K562 (cell line): ENCODE measurements at regions not wholly inside any gene's neighbourhood (a gene's known extent, or its start where the extent isn't known, plus 50 kb on each side); places are given as distances from the start of the nearest gene placed in this dataset.

Source experiments
- ATAC-seq: fragments of 200-7000 bp; cut with Tn5 transposase; 3 replicates; pipeline ENCODE4 v1.9.1; 2020; ENCODE audit warnings: moderate library complexity
- BruUV-seq: library from RNA; stranded (reverse); fragments of 400-500 nt; replicated peaks from 2 replicates; lab custom pipeline; 2021; lab: Mats Ljungman, UMichigan
- CTCF ChIA-PET: fragments of 300-600 bp; formaldehyde crosslinking; extraction: SDS; loops from one replicate; lab custom pipeline; 2021; ENCODE audit warnings: low intra/inter-chr PET ratio; lab: Yijun Ruan, JAX
- POLR2A ChIA-PET: fragments of 300-600, 350-650 bp; sonication (Branson Sonifier 250); formaldehyde crosslinking; extraction: SDS; loops from one replicate; lab custom pipeline; 2021; ENCODE audit warnings: antibody characterized with exemption, inconsistent platforms; lab: Yijun Ruan, JAX
- DNase-seq, 4 experiments: peaks; one replicate each; pipeline versions ENCODE4 v3.0.0 to v3.0.0-alpha.2; 2011 to 2018; ENCODE audit warnings: low spot score in 3 of 4, mixed read lengths in 3 of 4; ENCODE audit errors: extremely low read depth in 1 of 4
- FAIRE-seq: peaks from 2 replicates; lab custom pipeline; 2011; peaks lifted over from hg19 to GRCh38; lab: Jason Lieb, UNC
- H2AFZ ChIP-seq: 2 replicates; pipeline ENCODE4 v1.6.0; 2011; ENCODE audit warnings: low read depth, low read length, control low read depth, inconsistent platforms
- H3K27ac ChIP-seq: fragments of 200-600 bp; 3 replicates; pipeline ENCODE4 v1.8.0; 2011; ENCODE audit warnings: low read depth, mild to moderate bottlenecking, control low read depth, inconsistent platforms, low read length, moderate library complexity, mixed read lengths; ENCODE audit errors: extremely low read depth
- H3K27me3 ChIP-seq, 2 experiments: fragments of 300-600 bp in 1 of 2; 2 replicates in 1 of 2; 3 replicates in 1 of 2; pipeline versions ENCODE4 v1.6.0 to v1.8.0; 2011; ENCODE audit warnings: inconsistent platforms in 2 of 2, low read length in 2 of 2, mild to moderate bottlenecking in 1 of 2, mixed read lengths in 1 of 2, moderate library complexity in 1 of 2; ENCODE audit not compliant: control insufficient read depth in 2 of 2, insufficient read depth in 2 of 2
- H3K36me3 ChIP-seq: fragments of 300-600 bp; 3 replicates; pipeline ENCODE4 v1.8.0; 2011; ENCODE audit warnings: mild to moderate bottlenecking, low read length, inconsistent platforms; ENCODE audit not compliant: control insufficient read depth, insufficient read depth
- H3K4me1 ChIP-seq, 2 experiments: fragments of 200-600 bp in 1 of 2; replicated peaks in 1 of 2; 2 replicates in 1 of 2; 3 replicates in 1 of 2; pipeline versions ENCODE4 v1.5.1 to v1.8.0; 2011; ENCODE audit warnings: inconsistent platforms in 2 of 2, low read length in 2 of 2, mild to moderate bottlenecking in 1 of 2, mixed read lengths in 1 of 2, moderate library complexity in 1 of 2; ENCODE audit not compliant: control insufficient read depth in 2 of 2, insufficient read depth in 2 of 2
- H3K4me2 ChIP-seq: 2 replicates; pipeline ENCODE4 v1.6.1; 2011; ENCODE audit warnings: low read length, control low read depth, inconsistent platforms, mixed read lengths; ENCODE audit not compliant: insufficient read depth
- H3K4me3 ChIP-seq: fragments of 200-600 bp; sonication (generic), shearing (Covaris generic); 2 replicates; pipeline ENCODE4 v1.5.1; 2016; ENCODE audit warnings: control low read depth, inconsistent platforms
- H3K79me2 ChIP-seq: fragments of 200-600 bp; 3 replicates; pipeline ENCODE4 v1.8.0; 2011; ENCODE audit warnings: low read length, inconsistent platforms; ENCODE audit not compliant: control insufficient read depth, insufficient read depth
- H3K9ac ChIP-seq, 2 experiments: 2 replicates each; pipeline versions ENCODE4 v1.6.0 to v1.6.1; 2011; ENCODE audit warnings: low read depth in 2 of 2, low read length in 2 of 2, control low read depth in 1 of 2, inconsistent platforms in 1 of 2, mild to moderate bottlenecking in 1 of 2, mixed read lengths in 1 of 2; ENCODE audit not compliant: insufficient read depth in 1 of 2
- H3K9me1 ChIP-seq: one replicate; pipeline ENCODE4 v1.6.0; 2011; ENCODE audit warnings: inconsistent platforms, mild to moderate bottlenecking, low read length, moderate library complexity; ENCODE audit not compliant: control insufficient read depth, insufficient read depth
- H3K9me3 ChIP-seq: replicated peaks from 2 replicates; pipeline ENCODE4 v1.5.1; 2011; ENCODE audit warnings: low read depth, low read length, inconsistent platforms; ENCODE audit not compliant: control insufficient read depth, insufficient read depth
- H4K20me1 ChIP-seq: replicated peaks from 2 replicates; pipeline ENCODE4 v1.6.1; 2011; ENCODE audit warnings: low read length, inconsistent platforms, mixed read lengths; ENCODE audit not compliant: control insufficient read depth, insufficient read depth
- ASH1L ChIP-seq: fragments of 450-650 bp; IDR thresholded peaks from 2 replicates; pipeline ENCODE4 v1.6.1; 2018; ENCODE audit warnings: borderline replicate concordance, mild to moderate bottlenecking, low read depth; ENCODE audit not compliant: partially characterized antibody
- BMI1 ChIP-seq: fragments of 150-350 bp; IDR thresholded peaks from 2 replicates; pipeline ENCODE4 v1.6.1; 2014; ENCODE audit warnings: low read length
- DMBX1 ChIP-seq: fragments of 250-450 bp; sonication (Bioruptor Pico); IDR thresholded peaks from 2 replicates; pipeline ENCODE4 v1.8.0; 2022; ENCODE audit warnings: inconsistent platforms, mild to moderate bottlenecking, moderate library complexity, borderline replicate concordance
- EGR1 ChIP-seq: fragments of 450-650 bp; conservative IDR thresholded peaks from 2 replicates; pipeline ENCODE4 v1.6.1; 2017; ENCODE audit warnings: mild to moderate bottlenecking
- EP400 ChIP-seq: fragments of 450-650 bp; IDR thresholded peaks from 2 replicates; pipeline ENCODE4 v1.6.1; 2017; ENCODE audit warnings: antibody characterized with exemption, mild to moderate bottlenecking, moderate library complexity
- HINFP ChIP-seq: fragments of 450-650 bp; conservative IDR thresholded peaks from 2 replicates; pipeline ENCODE4 v1.6.1; 2016; ENCODE audit warnings: missing genetic modification characterization, low read depth, mild to moderate bottlenecking, control low read depth, missing compliant biosample characterization
- HMG20A ChIP-seq: fragments of 450-650 bp; formaldehyde crosslinking; conservative IDR thresholded peaks from 2 replicates; pipeline ENCODE4 v1.4.0; 2020; ENCODE audit warnings: mild to moderate bottlenecking, mixed read lengths
- HNRNPH1 ChIP-seq: fragments of 200-400 bp; formaldehyde crosslinking; optimal IDR thresholded peaks from 2 replicates; pipeline ENCODE3; 2017; ENCODE audit warnings: low read depth, mild to moderate bottlenecking, low read length, moderate library complexity
- POLR2AphosphoS5 ChIP-seq: IDR thresholded peaks from 2 replicates; pipeline ENCODE4 v1.6.1; 2011; ENCODE audit warnings: mild to moderate bottlenecking, low read depth, low read length, moderate library complexity; ENCODE audit not compliant: control insufficient read depth, insufficient read depth
- SIN3B ChIP-seq: fragments of 450-650 bp; IDR thresholded peaks from 2 replicates; pipeline ENCODE4 v1.6.1; 2017; ENCODE audit warnings: low read depth, mild to moderate bottlenecking, moderate library complexity
- ZBTB1 ChIP-seq: sonication (generic); formaldehyde crosslinking; IDR thresholded peaks from 2 replicates; pipeline ENCODE4 v1.8.1; 2023; ENCODE audit warnings: missing genetic modification reagents, low read depth, mild to moderate bottlenecking, borderline replicate concordance
- ZC3H4 ChIP-seq: sonication (generic); formaldehyde crosslinking; IDR thresholded peaks from 2 replicates; pipeline ENCODE4 v1.9.0; 2021; ENCODE audit warnings: missing genetic modification reagents, borderline replicate concordance
- ZNF76 ChIP-seq: fragments of 250-450 bp; sonication (Bioruptor Pico); IDR thresholded peaks from 2 replicates; pipeline ENCODE4 v1.4.0; 2020; ENCODE audit warnings: mild to moderate bottlenecking, moderate library complexity, borderline replicate concordance
- ZNF77 ChIP-seq: fragments of 250-450 bp; sonication (Bioruptor Pico); IDR thresholded peaks from 2 replicates; pipeline ENCODE4 v1.5.0; 2020
- ZNF79 ChIP-seq: fragments of 250-450 bp; sonication (Bioruptor Pico); IDR thresholded peaks from 2 replicates; pipeline ENCODE4 v1.4.0; 2020; ENCODE audit warnings: low read depth, mild to moderate bottlenecking, moderate library complexity
- WGBS: fragments of 100-300 bp; shearing (Covaris generic); methylation state at CpG from one replicate; pipeline ENCODE4 v1.1.6; 2016; ENCODE audit warnings: low coverage, mixed read lengths; ENCODE audit not compliant: insufficient coverage; ENCODE audit errors: missing lambda C conversion rate; 5-methylcytosine and 5-hydroxymethylcytosine counted together
- in situ Hi-C: fragments of 300-500 bp; cut with MboI; formaldehyde crosslinking; loops from 4 replicates; pipeline ENCODE4 v1.15.0; 2018; ENCODE audit warnings: inconsistent platforms, mixed read lengths
- intact Hi-C: fragments of 100-400 bp; cut with micrococcal nuclease; formaldehyde crosslinking; loops from 2 replicates; pipeline ENCODE4 v1.14.2; 2022
- TF ChIP-seq, protein P1 (sequence below): fragments of 250-450 bp; sonication (Bioruptor Pico); IDR thresholded peaks from 2 replicates; pipeline ENCODE4 v1.8.0; 2021; ENCODE audit warnings: moderate library complexity, mild to moderate bottlenecking, inconsistent platforms
- TF ChIP-seq, protein P2 (sequence below): fragments of 450-650 bp; formaldehyde crosslinking; IDR thresholded peaks from 2 replicates; pipeline ENCODE4 v1.4.0; 2022; ENCODE audit warnings: missing genetic modification characterization

GRCh38 chr5:59956130-59956783 lies 62.7 kb upstream of the PDE4D start (continued):
- no peak for TF ChIP-seq DMBX1 (CRISPR knock-in tag)
- TF ChIP-seq ZNF77 (CRISPR knock-in tag) = no peak
- no peak for TF ChIP-seq EP400
- no peak for TF ChIP-seq HNRNPH1
- no peak for TF ChIP-seq SIN3B
- TF ChIP-seq EGR1 = no peak

- Histone ChIP-seq H3K79me2 (no peaks in the 10 kb centered on the region), H3K9ac (no peak overlapping the region), H3K27me3 (no peaks in the 10 kb centered on the region), H3K36me3 (no peaks in the 10 kb centered on the region), H3K9me3 (no peaks in the 10 kb centered on the region), H3K4me1 (no peaks in the 10 kb centered on the region), H3K4me2 (no peak overlapping the region), H2AFZ (no peak overlapping the region), H3K27ac (no peak overlapping the region), H3K9me1 (no peaks in the 10 kb centered on the region), H4K20me1 (no peaks in the 10 kb centered on the region), H3K4me3 (no peak overlapping the region)
- WGBS = 0% methylated on average over 2 of the region's 2 CpGs
- CTCF ChIA-PET = no interaction called here
- ATAC-seq = no peak
- BruUV-seq = no TSS peak
- in situ Hi-C loops = no loop called here
- DNase-seq = no peak
- no peak for FAIRE-seq
- intact Hi-C loops = no loop called here
- POLR2A ChIA-PET = no interaction called here
- TF ChIP-seq BMI1 (no peak), ZNF76 (CRISPR knock-in tag) (no peak), ZC3H4 (CRISPR knock-in tag) (no peak), HMG20A (CRISPR knock-in tag) (no peak), POLR2AphosphoS5 (no peak), ZNF79 (no peak), HINFP (tag) (no peak), ZBTB1 (no peak), ASH1L (no peak)
- TF ChIP-seq, protein P1, sequence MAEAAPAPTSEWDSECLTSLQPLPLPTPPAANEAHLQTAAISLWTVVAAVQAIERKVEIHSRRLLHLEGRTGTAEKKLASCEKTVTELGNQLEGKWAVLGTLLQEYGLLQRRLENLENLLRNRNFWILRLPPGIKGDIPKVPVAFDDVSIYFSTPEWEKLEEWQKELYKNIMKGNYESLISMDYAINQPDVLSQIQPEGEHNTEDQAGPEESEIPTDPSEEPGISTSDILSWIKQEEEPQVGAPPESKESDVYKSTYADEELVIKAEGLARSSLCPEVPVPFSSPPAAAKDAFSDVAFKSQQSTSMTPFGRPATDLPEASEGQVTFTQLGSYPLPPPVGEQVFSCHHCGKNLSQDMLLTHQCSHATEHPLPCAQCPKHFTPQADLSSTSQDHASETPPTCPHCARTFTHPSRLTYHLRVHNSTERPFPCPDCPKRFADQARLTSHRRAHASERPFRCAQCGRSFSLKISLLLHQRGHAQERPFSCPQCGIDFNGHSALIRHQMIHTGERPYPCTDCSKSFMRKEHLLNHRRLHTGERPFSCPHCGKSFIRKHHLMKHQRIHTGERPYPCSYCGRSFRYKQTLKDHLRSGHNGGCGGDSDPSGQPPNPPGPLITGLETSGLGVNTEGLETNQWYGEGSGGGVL (CRISPR knock-in tag) = no peak
- TF ChIP-seq, protein P2, sequence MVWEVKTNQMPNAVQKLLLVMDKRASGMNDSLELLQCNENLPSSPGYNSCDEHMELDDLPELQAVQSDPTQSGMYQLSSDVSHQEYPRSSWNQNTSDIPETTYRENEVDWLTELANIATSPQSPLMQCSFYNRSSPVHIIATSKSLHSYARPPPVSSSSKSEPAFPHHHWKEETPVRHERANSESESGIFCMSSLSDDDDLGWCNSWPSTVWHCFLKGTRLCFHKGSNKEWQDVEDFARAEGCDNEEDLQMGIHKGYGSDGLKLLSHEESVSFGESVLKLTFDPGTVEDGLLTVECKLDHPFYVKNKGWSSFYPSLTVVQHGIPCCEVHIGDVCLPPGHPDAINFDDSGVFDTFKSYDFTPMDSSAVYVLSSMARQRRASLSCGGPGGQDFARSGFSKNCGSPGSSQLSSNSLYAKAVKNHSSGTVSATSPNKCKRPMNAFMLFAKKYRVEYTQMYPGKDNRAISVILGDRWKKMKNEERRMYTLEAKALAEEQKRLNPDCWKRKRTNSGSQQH (CRISPR knock-in tag) = no peak
Measured at GRCh38 chr5:59955241-59955640, 61.7 kb upstream of the PDE4D start.
